Inferior parietal cortex (tissue), 1 donor: ENCODE measurements at regions not wholly inside any gene's neighbourhood (a gene's known extent, or its start where the extent isn't known, plus 50 kb on each side); places are given as distances from the start of the nearest gene placed in this dataset.
"Not testable (repeated sequence)": the region's sequence is repeated elsewhere in the genome, so short reads cannot be mapped to it uniquely, and the experiment has no call there.

Experiments used
- DNase-seq: peaks from one replicate; pipeline ENCODE4 v3.0.0-alpha.2; 2016; ENCODE audit errors: extremely low spot score

DNA sequence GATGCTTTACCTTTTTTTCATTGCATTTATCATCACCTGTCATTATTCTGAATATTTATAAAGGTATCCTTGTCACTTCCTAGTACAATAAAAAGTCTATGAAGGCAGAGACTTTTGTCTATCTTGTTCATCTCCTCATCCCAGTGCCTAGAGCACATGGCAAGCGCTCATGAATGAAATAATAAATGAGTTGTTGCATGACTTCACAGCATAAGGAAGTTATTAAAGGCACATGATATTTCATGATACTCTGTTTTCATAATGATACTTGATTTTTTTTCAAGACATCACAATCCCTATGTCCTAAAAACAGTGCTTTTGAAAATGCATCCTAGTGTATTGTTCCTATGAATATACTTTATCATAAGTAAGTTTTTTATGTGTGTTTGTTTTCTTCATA is 310.6 kb upstream of the RSPO3 start:
- no peak for DNase-seq

DNA sequence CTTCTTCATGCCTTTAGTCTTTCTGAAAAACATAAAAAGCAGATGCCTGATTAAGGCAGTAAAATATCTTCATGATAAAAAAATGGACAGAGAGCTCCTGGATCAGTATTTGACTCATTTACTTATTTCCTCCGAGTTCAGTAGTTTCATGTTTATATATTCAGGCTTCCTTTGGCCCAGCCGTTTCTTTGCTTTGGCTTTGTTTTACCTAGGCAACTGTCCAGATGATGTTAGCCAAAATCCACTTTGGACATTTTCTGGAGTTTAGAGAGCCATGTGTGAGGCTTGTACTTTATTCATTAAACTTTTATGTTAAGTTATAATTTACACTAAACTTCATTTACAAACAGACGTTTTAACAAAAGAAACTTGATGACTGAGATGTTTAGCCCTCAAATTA is 307.1 kb upstream of the RSPO3 start:
- no peak for DNase-seq

DNA sequence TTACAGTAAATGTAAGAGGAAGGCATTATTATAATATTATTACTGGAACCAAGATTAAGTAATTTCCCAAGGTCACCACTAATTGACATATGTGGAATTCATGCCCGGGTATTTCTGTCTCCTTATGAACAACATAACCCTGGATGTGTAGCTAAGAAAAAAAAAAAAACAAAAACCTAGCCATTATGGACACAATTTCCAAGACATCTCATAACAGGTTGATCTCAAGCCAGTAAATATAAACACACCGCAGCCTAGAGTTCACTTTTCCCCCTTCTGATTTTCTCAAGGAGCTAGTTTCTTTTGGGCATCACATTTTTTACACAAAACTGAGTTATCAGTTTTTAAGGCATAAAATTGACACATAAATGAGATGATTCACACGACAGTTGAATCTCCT is 306.5 kb upstream of the RSPO3 start:
- DNase-seq: no peak

DNA sequence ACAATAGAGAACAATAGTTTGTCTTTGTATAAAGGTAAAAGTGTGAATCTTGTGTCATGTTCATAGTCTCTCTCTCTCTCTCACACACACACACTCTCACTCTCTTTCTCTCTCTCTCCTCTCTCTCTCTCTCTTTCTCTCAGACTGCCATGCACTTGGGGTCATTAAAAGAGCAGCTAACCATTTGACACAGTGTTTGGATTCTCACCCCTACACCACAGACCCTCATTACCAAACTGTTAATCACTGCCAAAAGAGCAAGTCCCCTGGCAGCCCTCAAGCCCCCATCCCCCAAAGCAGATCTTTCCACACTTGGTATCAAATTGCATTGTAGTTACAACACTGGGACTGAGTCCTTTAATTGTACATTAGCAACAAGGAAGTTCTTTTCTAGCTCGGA is 305.8 kb upstream of the RSPO3 start:
- no peak for DNase-seq

DNA sequence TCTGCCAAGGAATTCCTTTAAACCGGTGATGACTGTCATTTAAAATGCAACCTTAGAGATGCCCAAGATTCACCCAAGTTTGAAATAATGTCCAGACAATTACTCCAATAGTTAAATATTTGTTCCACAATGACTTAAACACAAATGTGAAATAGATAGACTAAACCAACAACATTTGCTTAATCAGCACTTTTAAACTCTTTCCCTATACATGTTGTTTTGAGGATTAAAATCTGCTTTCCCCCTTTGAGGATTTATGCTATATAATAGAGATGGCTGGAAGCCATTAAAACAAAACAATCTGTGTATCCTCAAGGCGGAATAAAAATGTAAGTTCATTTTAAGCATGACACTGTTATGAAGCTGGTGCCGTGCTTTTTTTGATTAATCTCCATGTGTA is 297.8 kb upstream of the RSPO3 start:
- DNase-seq: no peak

DNA sequence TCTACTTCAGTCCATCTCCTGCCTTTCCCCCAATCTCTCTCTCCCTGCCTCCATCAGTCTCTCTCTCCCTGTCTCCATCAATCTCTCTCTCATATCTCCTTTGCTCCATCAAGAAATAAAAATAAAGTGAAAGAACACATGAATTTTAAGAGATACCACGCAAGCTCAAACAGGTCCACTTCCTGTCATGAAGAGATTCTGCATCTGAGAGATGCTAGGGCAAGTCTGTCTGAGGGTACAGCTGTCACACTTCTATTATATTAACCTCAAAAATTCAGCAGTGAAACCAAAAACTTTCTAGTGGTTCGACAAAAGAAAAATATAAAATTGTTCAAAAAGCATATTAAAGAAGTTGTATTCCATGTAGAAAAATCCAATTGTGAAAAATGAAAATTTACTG is 296.8 kb upstream of the RSPO3 start:
- no peak for DNase-seq

DNA sequence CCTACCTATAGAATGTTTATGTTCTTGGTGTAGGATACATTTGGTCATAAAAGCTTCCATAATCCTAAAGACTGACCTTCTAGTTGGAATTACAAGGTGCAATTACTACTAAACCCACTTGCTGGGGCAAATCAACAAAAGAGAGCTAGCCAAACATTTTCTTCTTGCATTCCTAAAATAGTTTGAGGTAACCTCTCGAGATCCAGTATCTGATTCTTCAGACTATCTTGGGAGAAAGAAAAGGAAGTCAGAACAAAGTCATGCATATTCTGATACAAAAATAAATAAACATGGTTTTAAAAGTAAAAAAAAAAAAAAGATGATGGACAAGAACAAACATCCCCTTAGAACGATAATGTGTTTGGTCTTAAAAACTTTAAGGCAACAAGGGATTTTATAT is 294.2 kb upstream of the RSPO3 start:
- no peak for DNase-seq

DNA sequence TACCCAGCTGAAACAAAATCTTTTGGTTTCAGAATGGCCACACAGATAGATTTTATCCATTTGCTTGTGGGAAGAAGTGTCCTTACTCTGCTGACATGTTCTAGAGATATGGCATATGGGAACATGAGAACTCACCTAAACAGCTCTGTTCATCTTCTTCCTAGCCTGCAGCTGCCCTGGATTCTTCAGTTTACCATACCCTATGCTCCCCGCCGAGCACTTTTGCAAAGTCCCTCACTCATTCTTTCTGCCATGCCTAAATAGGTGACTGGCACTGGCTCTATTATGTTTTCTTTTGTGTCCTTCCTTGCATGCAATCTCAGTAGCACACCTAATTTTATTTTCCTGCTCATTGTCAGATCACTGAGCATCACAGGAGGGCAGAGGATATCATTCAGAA is 293.7 kb upstream of the RSPO3 start:
- DNase-seq: no peak

DNA sequence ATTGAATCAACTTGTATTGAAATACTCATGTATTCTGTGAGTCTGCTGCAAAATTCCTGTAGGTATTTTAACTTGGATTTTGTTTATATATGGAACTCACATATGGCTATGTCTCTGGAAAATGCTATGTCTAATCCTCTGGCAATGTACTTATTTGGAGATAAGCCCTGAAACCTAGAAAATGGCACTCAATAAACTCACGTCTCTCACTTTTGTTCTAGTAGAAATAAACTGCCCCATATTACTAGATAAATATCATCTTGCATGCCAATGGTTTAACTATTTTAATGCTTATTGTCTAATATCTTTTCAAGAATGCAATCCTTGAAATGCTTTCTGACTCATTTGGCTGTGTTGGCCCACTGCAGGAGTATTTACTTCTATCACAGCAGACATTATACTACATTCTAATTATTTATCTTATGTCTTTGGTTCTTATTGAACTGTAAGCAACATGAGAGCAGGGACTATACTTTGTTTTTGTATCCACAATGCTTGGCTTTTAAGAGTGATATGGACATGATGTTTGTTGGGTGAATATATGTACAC is 292.2 kb upstream of the RSPO3 start:
- no peak for DNase-seq

DNA sequence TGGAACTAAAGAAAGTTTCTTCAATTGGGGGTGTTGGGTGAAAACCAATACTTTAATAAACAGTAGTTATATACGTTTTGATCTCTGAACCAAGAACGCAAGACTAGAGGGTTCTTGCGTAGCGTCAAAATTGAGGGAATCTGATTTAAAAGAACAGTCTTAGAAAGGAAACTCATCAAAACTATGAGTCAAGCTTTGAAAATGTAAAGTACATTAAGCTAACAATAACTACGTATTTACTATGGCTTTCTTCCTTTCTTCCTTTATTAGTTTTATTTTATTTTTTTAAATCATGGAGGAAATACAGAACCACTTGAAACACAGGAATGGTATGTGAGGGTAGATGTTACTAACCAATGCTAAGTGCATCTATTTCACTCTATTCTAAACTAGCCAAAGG is 287.0 kb upstream of the RSPO3 start:
- DNase-seq: no peak

DNA sequence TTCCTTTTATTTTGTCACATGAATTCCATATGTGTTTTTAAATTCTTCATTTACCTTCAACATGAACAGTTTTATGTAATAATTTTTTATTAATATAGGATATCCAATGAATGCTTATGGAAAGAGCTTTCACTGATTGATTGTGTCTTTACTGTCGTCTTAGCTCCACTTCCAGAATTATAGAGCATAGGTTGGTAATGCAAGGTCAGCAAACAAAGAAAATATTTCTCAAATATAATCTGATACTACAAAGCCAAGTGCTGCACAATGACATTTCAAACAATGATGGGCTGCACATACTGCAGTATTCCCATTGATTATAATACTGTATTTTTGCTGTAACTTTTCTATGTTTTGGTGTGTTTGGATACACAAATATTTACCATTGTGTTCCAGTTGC is 275.7 kb upstream of the RSPO3 start:
- DNase-seq: no peak

DNA sequence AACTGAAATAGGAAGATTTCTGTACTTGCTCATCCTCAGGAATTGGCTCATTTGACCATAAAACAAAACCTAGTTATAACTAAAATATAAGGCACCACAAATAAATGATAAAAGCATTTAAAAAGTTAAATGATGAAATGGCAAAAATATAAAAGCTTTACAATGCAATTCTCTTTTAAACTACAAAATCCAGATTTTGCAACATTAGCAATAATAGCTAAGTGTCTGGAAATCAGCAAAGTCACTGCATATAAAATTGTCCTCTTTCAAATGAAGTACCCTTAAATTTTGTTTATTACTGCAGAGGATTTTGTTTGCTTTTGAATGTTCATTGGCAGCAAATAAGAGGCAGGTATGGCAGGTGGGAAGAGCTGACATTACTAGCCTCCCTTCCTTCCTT is 270.4 kb upstream of the RSPO3 start:
- no peak for DNase-seq

DNA sequence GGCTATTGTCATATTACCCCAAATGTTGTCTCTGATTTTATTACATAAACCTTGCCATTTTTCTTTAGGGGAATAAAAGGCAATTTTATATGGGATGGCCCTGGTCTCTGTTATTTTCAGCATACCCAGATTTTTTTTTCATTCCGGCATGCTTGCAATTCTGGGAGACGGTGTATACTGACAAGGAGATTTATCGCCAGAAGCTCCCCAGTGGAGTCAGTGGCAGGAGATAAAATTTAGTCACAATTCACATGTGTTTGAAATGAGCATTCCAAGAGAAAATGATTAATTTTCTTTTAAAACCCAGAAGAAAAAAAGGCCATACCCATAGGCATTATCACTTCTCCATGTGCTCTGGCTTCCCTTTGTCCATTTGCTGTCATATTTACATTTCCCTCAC is 250.8 kb upstream of the RSPO3 start:
- DNase-seq: no peak

DNA sequence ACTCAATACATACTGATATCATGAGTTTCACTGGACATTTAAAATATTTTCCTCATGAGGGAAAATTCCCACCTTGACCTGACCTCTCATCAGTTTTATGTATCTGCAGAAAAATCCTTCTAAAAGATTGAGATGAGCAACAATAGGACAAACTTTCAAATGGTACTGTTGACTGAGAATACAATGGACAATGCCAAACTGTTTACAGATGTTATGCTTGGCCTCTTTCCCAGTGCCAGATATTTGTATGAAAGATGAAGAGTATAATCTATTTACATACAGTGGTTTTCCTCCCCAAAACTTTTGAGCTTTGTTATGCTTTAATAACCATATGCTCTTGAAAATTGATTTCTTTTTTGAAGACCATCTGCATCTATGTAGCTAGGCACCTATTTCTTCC is 245.1 kb upstream of the RSPO3 start:
- no peak for DNase-seq

DNA sequence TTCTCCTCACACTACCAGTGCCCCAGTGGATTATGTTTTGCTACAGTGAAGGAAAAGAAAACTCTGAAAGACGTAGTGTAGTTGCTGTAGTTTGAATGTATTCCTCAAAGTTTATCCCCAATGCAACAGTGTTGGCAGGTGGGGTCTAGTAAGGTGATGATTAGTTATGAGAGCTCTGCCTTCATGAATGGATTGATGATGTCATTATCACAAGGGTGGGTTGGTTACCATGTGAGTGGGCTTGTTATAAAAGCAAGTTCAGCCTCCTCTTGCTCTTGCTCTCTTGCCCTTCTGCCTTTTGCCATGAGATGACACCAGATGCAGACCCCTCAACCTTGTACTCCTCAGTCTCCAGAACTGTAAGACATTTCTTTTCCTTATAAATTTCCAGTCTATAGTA is 244.7 kb upstream of the RSPO3 start:
- DNase-seq: no peak

DNA sequence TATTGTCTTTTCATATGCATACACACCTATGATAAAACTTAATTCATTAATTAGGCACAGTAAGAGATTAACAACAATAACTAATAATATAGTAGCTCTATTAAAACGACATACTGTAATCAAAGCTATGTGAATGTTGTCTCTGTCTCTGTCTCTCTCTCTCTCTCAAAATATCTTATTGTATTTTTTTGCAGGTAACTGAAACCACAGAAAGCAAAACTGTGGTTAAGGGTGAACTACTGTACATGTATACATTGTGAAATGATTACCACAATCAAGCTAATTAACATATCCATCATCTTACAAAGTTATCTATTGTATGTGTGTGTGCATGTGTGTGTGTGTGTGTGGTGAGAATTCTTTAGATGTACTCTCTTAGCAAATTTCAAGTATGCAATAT is 242.0 kb upstream of the RSPO3 start:
- DNase-seq: no peak

DNA sequence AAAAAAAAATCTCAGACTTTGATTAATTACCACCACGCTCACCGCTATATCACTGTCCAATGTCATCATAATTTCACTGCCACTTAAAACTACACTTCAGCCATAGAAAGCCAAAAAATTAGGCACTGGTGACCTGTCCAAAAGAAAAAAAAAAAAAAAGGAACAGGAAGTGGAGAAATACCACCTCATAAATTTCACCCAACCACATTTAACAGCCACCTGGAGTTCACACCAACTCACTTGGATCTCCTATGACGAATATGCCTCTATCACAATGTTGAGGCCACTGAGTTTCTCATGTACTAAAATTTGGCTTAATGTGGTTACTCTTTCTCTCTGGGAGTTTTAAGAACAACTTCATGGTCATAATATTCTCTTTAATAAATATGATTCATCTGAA is 237.5 kb upstream of the RSPO3 start:
- DNase-seq: no peak

DNA sequence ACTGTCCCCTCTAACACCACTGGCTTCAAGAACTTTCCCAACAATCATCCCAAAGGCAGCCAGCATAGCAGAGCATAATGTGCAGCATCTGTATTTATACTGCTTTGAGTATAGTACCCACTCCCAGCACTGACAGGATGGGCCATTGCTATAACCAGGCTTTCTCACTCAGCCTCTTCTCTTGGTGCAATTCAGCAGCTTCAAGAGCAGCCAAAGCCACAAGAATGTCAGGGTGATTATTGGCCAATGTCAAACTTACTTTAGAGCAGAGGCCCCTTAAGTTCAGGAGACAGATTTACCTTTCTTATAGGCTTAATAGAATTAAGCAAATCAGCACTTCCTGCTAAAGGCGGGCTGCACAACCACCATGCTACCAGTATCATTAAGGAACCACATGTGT is 232.4 kb upstream of the RSPO3 start:
- no peak for DNase-seq

DNA sequence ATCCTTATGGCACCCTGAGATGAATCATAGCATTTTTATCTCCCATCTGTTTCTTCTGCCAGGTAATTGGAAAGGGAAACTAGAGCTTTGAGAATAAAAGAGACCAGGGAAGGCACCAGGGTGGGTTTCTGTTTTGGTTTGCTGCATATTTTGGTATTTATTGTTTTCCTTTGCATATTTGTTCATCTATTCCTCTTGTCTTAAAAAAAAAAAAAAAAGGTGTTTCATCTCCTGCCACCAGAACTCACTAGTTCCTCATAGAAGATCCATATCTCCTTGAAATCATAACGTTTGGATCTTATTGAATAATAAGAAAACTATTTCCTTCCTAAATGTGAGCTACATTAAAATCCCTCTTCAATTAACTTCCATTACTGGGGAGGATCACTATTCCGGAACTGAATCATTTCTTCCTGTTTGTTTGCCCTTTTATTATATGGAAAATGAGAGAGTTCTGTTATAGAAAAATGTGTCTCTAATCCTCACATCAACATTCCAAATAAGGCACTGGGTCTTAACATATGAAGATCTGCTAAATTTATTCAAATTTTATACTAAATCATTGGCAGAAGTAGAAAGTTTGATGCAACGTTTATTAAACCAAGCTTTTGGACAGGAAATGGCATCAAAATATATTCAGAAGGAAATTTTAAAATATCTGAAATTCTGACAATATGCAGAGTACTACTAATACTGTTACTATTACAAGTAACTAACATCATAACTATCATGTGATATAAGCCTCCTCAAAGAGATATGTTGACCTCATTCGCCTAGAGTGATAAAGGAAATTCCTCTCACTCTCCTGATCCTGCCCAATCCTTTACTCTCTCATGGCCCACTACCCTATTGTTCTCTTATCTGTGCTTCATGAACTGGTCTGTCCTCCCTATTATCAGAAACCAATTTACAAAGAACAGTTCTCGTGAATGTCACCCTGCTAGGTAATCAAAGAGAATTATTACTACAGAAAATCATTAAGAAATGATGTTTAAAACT is 229.4 kb upstream of the RSPO3 start:
- DNase-seq: no peak

DNA sequence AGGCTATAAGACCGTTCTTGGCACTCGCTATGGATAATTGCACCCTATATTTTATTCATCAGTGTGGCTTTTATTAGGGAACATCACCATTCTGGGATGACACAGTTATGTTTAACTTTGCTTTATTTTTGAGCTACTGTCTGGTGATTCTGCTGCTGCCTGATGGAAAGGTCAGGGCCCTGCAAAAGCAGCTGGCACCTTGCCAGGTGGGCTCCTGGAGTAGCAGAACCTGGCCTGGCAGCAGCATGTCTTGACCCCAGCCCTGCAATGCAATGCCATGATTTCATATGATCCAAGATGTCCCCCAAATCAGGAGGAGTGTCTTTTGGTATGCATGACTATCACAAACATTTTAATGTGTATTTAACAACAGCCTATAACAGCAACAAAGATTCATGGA is 228.4 kb upstream of the RSPO3 start:
- DNase-seq: no peak

DNA sequence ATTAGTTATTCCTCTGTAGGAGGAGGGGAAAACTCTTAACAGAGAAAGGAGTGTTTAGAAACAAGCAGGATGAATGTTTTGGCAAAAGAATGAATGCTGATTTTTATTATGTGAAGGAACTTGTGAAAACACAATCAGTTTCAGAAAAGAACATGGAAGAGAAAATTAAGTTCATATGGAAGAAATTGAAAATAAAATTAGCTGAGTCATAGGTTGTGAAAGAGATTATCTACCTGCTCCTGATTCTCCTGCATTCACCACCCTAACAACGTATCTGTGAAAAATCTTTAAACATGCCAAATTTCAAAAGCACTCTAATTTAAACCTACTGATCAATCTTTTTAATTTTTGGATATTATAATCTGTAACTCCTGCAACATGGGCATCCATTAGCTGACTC is 227.3 kb upstream of the RSPO3 start:
- DNase-seq: no peak

DNA sequence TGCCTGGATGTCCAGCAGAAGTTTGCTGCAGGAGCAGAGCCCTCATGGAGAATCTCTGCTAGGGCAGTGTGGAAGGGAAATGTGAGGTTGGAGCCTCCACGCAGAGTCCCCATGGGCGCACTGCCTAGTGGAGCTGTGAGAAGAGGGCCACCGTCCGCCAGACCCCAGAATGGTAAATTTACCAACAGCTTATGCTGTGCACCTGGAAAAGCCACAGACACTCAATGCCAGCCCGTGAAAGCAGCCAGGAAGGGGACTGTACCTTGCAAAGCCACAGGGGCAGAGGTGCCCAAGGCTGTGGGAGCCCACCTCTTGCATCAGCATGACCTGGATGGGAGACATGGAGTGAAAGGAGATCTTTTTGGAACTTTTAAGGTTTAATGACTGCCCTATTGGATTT is 225.6 kb upstream of the RSPO3 start:
- not testable (repeated sequence) for DNase-seq

DNA sequence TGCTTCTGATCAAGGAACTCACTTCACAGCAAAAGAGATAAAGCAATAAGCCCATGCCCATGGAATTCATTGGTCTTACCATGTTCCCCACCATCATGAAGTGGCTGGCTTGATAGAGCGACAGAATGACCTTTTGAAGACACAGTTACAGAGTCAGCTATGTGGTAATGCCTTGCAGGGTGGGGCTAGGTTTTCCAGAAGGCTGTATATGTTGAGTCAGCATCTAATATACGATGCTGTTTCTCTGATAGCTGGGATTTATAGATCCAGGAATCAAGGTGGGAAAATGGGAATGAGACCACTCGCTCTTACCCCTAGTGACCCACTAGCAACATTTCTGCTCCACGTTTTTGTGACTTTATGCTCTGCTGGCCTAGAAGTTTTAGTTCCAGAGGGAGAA is 220.7 kb upstream of the RSPO3 start:
- no peak for DNase-seq

DNA sequence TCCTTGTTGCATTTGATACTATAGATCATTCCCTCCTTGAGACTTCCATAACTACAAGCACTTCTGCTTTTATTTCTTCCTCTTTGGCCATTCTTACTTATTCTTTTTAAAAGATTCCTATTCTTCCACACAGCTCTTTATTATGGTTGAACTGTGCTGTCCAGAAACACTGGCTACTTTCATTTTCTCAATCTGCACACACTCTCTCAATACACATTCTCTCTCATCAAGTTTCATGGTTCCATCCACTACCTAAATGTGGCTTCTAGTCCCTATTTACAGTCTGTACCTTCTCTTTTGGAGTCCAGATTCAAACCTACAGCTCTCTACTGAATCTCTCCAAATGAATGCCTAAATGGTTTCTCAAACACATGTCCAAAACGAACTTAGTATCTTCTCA is 214.3 kb upstream of the RSPO3 start:
- DNase-seq: no peak
